ENCODE measurements at regions not wholly inside any gene's neighbourhood (a gene's known extent, or its start where the extent isn't known, plus 50 kb on each side); places are given as distances from the start of the nearest gene placed in this dataset.

DNA sequence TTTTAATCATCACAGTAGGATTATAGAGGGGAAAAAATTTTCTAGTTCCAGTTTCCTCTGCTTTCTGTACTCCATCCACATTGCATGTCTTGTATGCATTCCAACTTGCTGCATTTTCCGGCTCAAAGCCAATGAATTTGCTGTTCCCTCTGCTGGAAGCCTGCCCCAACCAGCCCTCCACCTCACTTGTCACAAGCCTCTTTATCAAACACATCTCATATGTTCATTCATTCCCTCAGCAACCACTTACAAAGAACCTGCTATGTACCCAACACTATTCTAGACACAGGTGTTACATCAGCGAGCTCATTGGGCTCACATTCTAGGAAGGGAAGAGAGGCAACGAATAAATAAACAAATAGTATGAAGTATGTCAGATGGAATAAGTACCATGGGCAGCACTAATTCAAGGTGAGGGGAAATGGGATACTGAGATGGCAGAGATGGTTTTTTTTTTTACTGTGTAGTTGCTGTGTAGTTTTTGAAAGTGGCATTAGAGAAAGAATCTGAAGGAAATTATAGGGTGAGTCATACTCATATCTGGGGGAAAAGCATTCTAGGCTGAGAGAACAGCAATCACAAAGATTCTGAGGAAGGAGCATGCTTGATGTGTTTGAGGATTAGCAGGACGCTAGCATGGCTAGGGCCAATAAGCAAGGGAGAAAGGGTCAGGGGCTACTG lies 332.5 kb downstream of the PDGFC start:
- ATAC-seq (no peak), DNase-seq (no peak)
- Mint-ChIP-seq H3K36me3 (ENCODE audit: low read depth) (no peaks in the 10 kb centered on the region), H3K9me3 (ENCODE audit: insufficient read depth) (no peaks in the 10 kb centered on the region), H3K27me3 (ENCODE audit: low read depth) (no peaks in the 10 kb centered on the region), H3K4me1 (ENCODE audit: low read depth) (no peaks in the 10 kb centered on the region), H3K4me3 (no peak overlapping the region), H3K27ac (no peak overlapping the region)
- ChIA-PET POLR2A (no interaction called here), CTCF (no interaction called here)

DNA sequence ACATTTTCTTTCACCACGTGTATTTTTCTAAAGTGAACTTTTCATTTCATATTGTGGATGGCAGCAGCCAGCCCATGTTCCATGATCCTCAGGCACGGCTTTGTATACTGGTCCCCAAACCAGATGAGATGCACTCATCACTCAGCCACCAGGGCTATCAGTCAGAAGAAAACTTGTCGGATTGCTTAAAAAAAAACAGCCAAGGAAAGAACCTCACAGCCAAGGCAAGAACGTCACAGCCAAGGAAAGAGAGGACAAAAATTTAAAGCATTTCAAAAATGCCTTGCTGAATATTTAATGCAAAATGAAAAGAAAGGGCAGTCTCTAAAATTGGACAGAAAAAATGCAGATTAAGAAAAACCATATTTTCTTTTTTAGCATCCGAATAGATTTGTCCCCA lies 333.3 kb downstream of the PDGFC start:
- no peaks in the 10 kb centered on the region for H3K4me1 Mint-ChIP-seq (ENCODE audit: low read depth)
- ATAC-seq (no peak), DNase-seq (no peak)
- H3K27ac Mint-ChIP-seq, result no peak overlapping the region
- H3K27me3 Mint-ChIP-seq (ENCODE audit: low read depth), result no peaks in the 10 kb centered on the region
- H3K36me3 Mint-ChIP-seq (ENCODE audit: low read depth), result no peaks in the 10 kb centered on the region
- no peak overlapping the region for H3K4me3 Mint-ChIP-seq
- CTCF ChIA-PET, result no interaction called here
- no peaks in the 10 kb centered on the region for H3K9me3 Mint-ChIP-seq (ENCODE audit: insufficient read depth)
- POLR2A ChIA-PET, result no interaction called here

DNA sequence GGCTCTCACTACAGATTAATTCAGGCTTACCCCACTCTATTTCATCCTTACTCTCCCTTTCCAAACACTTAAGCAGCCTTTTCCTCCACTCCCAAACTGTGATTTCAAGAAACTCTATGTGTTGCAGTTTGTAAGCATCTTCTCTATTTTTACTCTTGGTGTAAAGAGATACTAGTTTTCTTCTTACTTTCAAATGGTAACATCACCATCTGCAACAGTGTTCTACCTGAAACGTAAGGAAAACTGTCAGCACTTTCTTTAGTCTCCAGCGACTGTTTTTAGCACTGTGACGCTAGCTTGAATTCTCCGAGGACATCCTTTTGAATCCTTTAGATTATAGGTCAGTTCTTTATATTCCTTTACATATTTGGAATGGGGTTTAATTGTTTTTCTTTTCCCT lies 335.2 kb downstream of the PDGFC start:
- Mint-ChIP-seq H3K36me3 (ENCODE audit: low read depth) (no peaks in the 10 kb centered on the region), H3K4me3 (no peak overlapping the region), H3K27ac (no peak overlapping the region), H3K9me3 (ENCODE audit: insufficient read depth) (no peaks in the 10 kb centered on the region), H3K27me3 (ENCODE audit: low read depth) (no peaks in the 10 kb centered on the region), H3K4me1 (ENCODE audit: low read depth) (no peaks in the 10 kb centered on the region)
- no peak for DNase-seq
- ATAC-seq, result no peak
- POLR2A ChIA-PET, result no interaction called here
- CTCF ChIA-PET, result no interaction called here

DNA sequence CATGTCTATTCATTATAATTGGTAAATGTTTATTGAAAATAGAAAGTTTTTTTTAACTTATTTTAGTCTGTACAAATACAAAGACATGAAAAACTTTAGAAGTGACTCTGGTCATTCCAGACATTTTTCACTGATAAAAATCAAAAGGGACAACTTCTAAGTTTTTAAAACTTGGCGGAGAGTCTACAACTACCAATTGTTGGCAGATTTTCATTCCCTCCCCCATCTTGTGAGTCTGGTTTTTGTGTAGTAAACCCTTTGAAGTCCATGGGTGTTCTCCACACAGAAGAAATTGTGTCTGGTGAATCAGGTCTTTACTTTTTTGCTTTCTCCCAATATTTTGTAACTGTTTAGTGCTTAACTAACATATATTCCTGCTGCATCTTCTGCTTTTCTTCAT lies 336.5 kb downstream of the PDGFC start:
- Mint-ChIP-seq H3K4me1 (ENCODE audit: low read depth) (no peaks in the 10 kb centered on the region), H3K4me3 (no peak overlapping the region), H3K9me3 (ENCODE audit: insufficient read depth) (no peaks in the 10 kb centered on the region), H3K27ac (no peak overlapping the region), H3K27me3 (ENCODE audit: low read depth) (no peaks in the 10 kb centered on the region), H3K36me3 (ENCODE audit: low read depth) (no peaks in the 10 kb centered on the region)
- POLR2A ChIA-PET, result no interaction called here
- ATAC-seq (no peak), DNase-seq (no peak)
- CTCF ChIA-PET, result no interaction called here

DNA sequence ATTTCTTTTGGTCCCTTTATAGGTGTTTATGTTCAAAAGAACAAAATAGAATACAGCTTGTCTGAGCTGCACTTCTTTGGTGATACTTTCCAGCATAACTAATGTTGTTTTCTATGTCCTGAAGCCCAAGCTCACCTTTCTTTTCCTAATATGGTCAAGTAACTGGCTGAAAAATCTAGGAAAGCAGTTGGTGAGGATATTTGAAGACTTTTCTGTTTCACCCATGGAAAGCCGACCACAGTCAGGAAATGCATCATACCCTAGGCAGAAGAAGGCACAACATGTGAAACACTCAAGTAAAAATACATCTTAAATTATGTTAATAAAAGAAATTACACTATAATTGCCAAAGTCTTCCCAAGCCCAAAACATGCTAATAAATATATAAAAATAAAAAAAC lies 337.0 kb downstream of the PDGFC start:
- no peak overlapping the region for H3K4me3 Mint-ChIP-seq
- no peaks in the 10 kb centered on the region for H3K36me3 Mint-ChIP-seq (ENCODE audit: low read depth)
- no peak overlapping the region for H3K27ac Mint-ChIP-seq
- ChIA-PET CTCF (no interaction called here), POLR2A (no interaction called here)
- no peak for ATAC-seq
- no peaks in the 10 kb centered on the region for H3K27me3 Mint-ChIP-seq (ENCODE audit: low read depth)
- DNase-seq, result no peak
- no peaks in the 10 kb centered on the region for H3K4me1 Mint-ChIP-seq (ENCODE audit: low read depth)
- H3K9me3 Mint-ChIP-seq (ENCODE audit: insufficient read depth), result peaks cover under 1% of the 10 kb centered on the region

DNA sequence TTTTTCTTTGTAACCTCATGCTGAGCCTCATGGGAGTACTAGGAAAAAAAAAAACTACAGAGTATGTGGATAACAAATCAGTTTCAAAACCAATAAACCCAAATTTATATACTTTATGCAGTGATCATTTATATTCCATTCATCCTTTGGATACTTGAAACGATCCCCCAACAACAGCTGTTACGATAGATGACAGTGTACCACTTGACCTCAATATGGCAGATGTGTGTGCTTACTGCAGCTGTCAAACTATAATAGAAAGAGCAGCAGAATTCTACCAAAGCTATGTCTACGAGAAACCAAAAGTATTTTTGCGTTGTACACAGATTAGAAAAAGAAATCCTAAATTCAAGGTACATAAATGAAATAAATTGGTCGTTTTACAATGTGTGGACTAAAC lies 337.8 kb downstream of the PDGFC start:
- no peak overlapping the region for H3K4me3 Mint-ChIP-seq
- ChIA-PET POLR2A (interaction anchor here (0.7 kb wide), 1 partner anchor 1151 kb away, joined by 4 read pairs; no protein-coding TSS in a partner anchor), CTCF (no interaction called here)
- no peak for ATAC-seq
- DNase-seq, result no peak
- H3K27ac Mint-ChIP-seq, result no peak overlapping the region
- no peaks in the 10 kb centered on the region for H3K27me3 Mint-ChIP-seq (ENCODE audit: low read depth)
- peaks cover 5% of the 10 kb centered on the region for H3K9me3 Mint-ChIP-seq (ENCODE audit: insufficient read depth)
- H3K36me3 Mint-ChIP-seq (ENCODE audit: low read depth), result no peaks in the 10 kb centered on the region
- H3K4me1 Mint-ChIP-seq (ENCODE audit: low read depth), result no peaks in the 10 kb centered on the region

DNA sequence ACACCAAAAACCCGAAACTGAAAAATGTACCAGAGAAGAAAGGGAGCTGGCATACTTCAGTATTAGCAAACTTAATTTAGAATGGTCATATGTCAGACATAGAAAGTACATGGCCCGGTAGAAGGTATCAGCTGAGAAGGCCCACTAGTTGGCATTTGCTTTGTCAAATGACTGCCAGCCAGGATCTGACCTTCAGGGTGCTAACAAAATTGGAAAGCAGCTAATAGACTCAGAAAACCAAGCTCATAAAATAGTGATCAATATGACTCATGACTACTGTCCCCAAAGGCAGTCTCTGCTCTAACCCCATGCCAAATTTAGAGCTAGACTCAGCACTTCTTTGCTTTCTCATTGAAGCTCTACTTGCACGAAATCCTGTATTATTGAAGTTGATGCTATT lies 342.7 kb downstream of the PDGFC start:
- H3K9me3 Mint-ChIP-seq (ENCODE audit: insufficient read depth), result peaks cover 5% of the 10 kb centered on the region
- ATAC-seq, result no peak

DNA sequence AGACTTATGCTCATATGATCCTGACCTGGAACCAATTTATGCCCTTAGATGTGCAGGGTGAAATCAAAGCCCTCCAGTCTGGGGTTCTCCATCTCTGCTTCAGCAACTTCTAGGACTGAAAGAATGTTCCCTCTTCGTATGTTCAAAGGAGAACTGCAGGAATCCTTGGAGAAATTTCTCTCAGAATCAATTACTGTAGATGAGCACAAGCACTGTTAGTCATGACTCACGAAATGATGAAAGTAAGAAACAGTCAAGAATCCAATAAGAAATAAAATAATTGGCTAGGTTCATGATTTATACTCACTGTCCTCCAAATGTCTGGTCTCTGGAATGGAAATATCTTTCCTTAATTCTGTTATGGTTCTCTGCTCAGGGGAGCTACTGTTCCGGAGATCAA lies 348.2 kb downstream of the PDGFC start:
- Mint-ChIP-seq H3K9me3 (ENCODE audit: insufficient read depth) (no peaks in the 10 kb centered on the region), H3K4me3 (no peak overlapping the region), H3K27ac (no peak overlapping the region), H3K4me1 (ENCODE audit: low read depth) (no peaks in the 10 kb centered on the region), H3K27me3 (ENCODE audit: low read depth) (no peaks in the 10 kb centered on the region), H3K36me3 (ENCODE audit: low read depth) (no peaks in the 10 kb centered on the region)
- POLR2A ChIA-PET, result no interaction called here
- DNase-seq (no peak), ATAC-seq (no peak)
- CTCF ChIA-PET, result no interaction called here

More for the DNA sequence above, 342.7 kb downstream of the PDGFC start:
- DNase-seq, result no peak
- ChIA-PET CTCF (no interaction called here), POLR2A (no interaction called here)
- no peaks in the 10 kb centered on the region for H3K36me3 Mint-ChIP-seq (ENCODE audit: low read depth)
- no peak overlapping the region for H3K4me3 Mint-ChIP-seq
- H3K27ac Mint-ChIP-seq, result no peak overlapping the region
- H3K4me1 Mint-ChIP-seq (ENCODE audit: low read depth), result no peaks in the 10 kb centered on the region
- no peaks in the 10 kb centered on the region for H3K27me3 Mint-ChIP-seq (ENCODE audit: low read depth)

DNA sequence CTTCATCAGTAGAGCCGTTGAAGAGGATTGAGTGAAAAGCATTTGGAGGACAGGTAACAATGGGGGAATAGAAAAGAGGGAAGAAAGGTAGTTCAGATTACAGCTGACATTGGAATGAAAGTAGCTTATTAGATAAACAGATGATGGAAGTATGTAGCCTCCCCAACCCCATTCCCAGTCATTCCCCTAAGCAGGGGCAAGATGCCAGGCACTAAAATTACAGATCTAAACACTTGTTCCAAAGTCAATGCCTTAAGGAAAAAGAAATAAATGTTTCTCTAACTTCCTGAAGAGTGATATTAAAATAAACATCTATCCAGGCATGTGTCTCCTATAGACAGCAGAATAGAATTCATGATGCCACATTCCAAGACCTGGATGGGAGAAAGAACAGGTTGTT lies 350.8 kb downstream of the PDGFC start:
- no peaks in the 10 kb centered on the region for H3K4me1 Mint-ChIP-seq (ENCODE audit: low read depth)
- H3K27me3 Mint-ChIP-seq (ENCODE audit: low read depth), result no peaks in the 10 kb centered on the region
- ATAC-seq, result no peak
- no peak for DNase-seq
- H3K4me3 Mint-ChIP-seq, result no peak overlapping the region
- CTCF ChIA-PET, result no interaction called here
- H3K9me3 Mint-ChIP-seq (ENCODE audit: insufficient read depth), result no peaks in the 10 kb centered on the region
- POLR2A ChIA-PET, result no interaction called here
- H3K27ac Mint-ChIP-seq, result no peak overlapping the region
- no peaks in the 10 kb centered on the region for H3K36me3 Mint-ChIP-seq (ENCODE audit: low read depth)

DNA sequence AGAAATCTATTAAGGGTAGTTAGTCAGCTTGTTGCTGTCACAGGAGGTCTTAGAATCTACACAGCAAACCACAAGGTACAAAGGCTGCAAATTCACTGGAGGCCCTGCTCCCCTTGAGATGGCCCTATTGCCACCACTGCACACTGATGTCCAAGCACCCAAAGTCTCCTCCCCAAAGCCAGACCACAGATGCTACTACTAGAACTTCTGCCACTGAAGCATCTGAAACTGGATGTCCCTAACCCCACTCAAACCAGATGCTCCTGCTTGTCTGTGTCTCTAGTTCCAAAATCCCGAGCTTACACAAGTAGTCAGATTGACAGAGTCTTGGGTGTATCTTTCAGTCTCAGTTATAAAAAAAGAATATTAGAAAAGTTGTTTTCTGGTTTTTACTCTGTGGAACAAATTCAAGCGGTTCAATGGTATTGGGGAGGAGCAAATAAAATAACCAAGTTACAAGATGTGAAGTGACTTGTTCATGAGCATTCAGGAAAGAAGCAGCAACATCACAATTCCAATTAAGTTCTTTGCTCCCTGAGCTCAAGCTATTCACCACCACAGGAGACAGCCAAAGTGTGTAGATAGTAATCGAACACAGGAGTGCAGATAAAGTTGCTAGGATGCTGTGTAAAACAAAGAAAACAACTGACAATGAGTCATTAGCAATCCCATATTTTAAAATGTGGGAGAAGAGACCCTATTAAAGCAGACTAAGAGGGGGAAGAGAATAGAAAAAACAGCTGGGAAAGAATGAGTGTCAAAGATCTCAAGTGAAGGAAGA lies 352.3 kb downstream of the PDGFC start:
- ChIA-PET CTCF (no interaction called here), POLR2A (no interaction called here)
- Mint-ChIP-seq H3K36me3 (ENCODE audit: low read depth) (no peaks in the 10 kb centered on the region), H3K4me1 (ENCODE audit: low read depth) (no peaks in the 10 kb centered on the region), H3K9me3 (ENCODE audit: insufficient read depth) (no peaks in the 10 kb centered on the region), H3K4me3 (no peak overlapping the region), H3K27ac (no peak overlapping the region), H3K27me3 (ENCODE audit: low read depth) (no peaks in the 10 kb centered on the region)
- DNase-seq (no peak), ATAC-seq (no peak)

DNA sequence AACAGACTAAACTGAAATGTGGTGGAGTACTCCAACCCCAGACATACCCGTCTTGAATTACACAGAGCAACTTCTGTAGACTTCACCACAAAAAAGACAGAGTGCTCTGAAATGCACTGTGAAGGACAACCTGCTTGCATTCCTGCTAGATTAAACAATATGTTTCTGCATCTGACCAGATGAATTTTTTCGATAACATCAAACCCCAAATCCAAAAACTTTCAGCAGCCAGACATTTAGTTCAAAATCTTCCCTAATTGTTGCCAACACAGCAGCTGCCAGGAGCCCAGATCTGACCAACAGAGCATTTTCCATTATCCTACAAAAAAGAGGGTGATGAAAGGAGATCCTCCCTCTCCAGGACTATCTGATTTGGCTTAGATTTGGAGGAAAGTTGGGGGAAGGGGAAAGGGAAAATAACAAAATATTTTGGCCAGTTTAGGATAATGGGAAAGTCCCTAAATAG lies 356.5 kb downstream of the PDGFC start:
- ChIA-PET CTCF (no interaction called here), POLR2A (no interaction called here)
- no peak overlapping the region for H3K4me3 Mint-ChIP-seq
- H3K36me3 Mint-ChIP-seq (ENCODE audit: low read depth), result no peaks in the 10 kb centered on the region
- H3K27me3 Mint-ChIP-seq (ENCODE audit: low read depth), result no peaks in the 10 kb centered on the region
- no peak overlapping the region for H3K27ac Mint-ChIP-seq
- ATAC-seq (no peak), DNase-seq (no peak)
- H3K4me1 Mint-ChIP-seq (ENCODE audit: low read depth), result no peaks in the 10 kb centered on the region
- H3K9me3 Mint-ChIP-seq (ENCODE audit: insufficient read depth), result no peaks in the 10 kb centered on the region

DNA sequence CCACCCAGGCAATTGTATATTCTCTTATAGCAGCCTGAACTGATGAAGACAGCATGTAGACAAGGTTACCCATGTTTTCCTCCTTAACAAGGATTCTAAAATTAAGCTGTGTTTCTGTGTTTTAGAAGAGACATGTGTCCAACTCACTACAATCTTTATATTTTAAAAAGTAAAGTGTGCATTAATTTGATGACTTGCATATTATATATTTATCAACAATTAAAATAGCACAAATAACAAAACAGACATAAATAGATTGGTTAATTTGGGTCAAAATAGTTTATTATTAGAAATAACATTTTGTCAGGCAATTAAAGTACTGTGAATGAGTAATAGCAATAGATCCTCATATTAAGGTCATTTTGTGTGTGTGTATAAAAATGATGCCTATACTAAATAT lies 357.1 kb downstream of the PDGFC start:
- no peak for ATAC-seq
- DNase-seq, result no peak
- Mint-ChIP-seq H3K27me3 (ENCODE audit: low read depth) (no peaks in the 10 kb centered on the region), H3K4me3 (no peak overlapping the region), H3K9me3 (ENCODE audit: insufficient read depth) (no peaks in the 10 kb centered on the region), H3K27ac (no peak overlapping the region), H3K36me3 (ENCODE audit: low read depth) (no peaks in the 10 kb centered on the region), H3K4me1 (ENCODE audit: low read depth) (no peaks in the 10 kb centered on the region)
- ChIA-PET POLR2A (no interaction called here), CTCF (no interaction called here)

DNA sequence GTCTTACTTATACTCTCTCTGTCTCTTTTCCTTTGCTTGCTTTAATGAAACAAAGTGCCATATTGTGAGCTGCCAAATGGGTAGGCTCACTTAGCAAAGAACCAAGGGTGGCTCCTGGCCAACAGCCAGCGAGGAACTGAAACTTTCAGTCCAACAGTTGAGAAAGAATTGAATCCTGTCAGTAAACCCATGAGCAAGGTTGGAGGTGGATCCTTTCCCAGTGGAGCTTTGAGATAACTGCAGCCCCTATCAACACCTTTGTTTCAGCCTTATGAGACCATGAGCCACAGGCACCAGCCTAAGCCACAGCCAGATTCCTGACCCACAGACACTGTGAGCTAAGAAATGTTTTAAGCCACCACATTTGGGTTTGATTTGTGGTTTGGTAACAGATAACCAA lies 362.2 kb downstream of the PDGFC start:
- Mint-ChIP-seq H3K36me3 (ENCODE audit: low read depth) (no peaks in the 10 kb centered on the region), H3K4me3 (no peak overlapping the region), H3K27ac (no peak overlapping the region), H3K9me3 (ENCODE audit: insufficient read depth) (no peaks in the 10 kb centered on the region), H3K27me3 (ENCODE audit: low read depth) (no peaks in the 10 kb centered on the region), H3K4me1 (ENCODE audit: low read depth) (no peaks in the 10 kb centered on the region)
- no peak for DNase-seq
- CTCF ChIA-PET, result no interaction called here
- ATAC-seq, result no peak
- POLR2A ChIA-PET, result no interaction called here
